Smooth muscle cell (in vitro differentiated cells): ENCODE measurements at regions not wholly inside any gene's neighbourhood (a gene's known extent, or its start where the extent isn't known, plus 50 kb on each side); places are given as distances from the start of the nearest gene placed in this dataset.
A peak's percentile ranks its signal among the peaks of the same experiment; 100 is the strongest.

Source experiments
- DNase-seq: peaks from one replicate; lab custom pipeline; 2025; ENCODE audit not compliant: unreplicated experiment; lab: John Stamatoyannopoulos, UW
- H2AFZ ChIP-seq: fragments of 200-600 bp; sonication (generic); 2 replicates; pipeline ENCODE4 v1.6.0; 2016; ENCODE audit warnings: antibody characterized with exemption, low read depth, mild to moderate bottlenecking
- H3F3A ChIP-seq: fragments of 200-600 bp; sonication (generic); 2 replicates; pipeline ENCODE4 v1.6.0; 2017; ENCODE audit warnings: antibody characterized with exemption, low read depth
- H3K27ac ChIP-seq: fragments of 200-600 bp; sonication (generic); 2 replicates; pipeline ENCODE4 v1.5.1; 2016; ENCODE audit warnings: low read depth, mild to moderate bottlenecking
- H3K27me3 ChIP-seq: fragments of 200-600 bp; sonication (generic); 2 replicates; pipeline ENCODE4 v1.6.1; 2016; ENCODE audit warnings: low read depth, mild to moderate bottlenecking
- H3K36me3 ChIP-seq: fragments of 200-600 bp; sonication (generic); 2 replicates; pipeline ENCODE4 v1.5.1; 2016; ENCODE audit warnings: low read depth
- H3K4me1 ChIP-seq: fragments of 200-600 bp; sonication (generic); 2 replicates; pipeline ENCODE4 v1.5.1; 2016; ENCODE audit warnings: low read depth
- H3K4me2 ChIP-seq: fragments of 200-600 bp; sonication (generic); 2 replicates; pipeline ENCODE4 v1.6.0; 2016; ENCODE audit warnings: mild to moderate bottlenecking
- H3K4me3 ChIP-seq: fragments of 200-600 bp; sonication (generic); 2 replicates; pipeline ENCODE4 v1.5.1; 2016; ENCODE audit warnings: mild to moderate bottlenecking
- H3K79me2 ChIP-seq: fragments of 200-600 bp; sonication (generic); 2 replicates; pipeline ENCODE4 v1.6.0; 2016; ENCODE audit warnings: low read depth, mild to moderate bottlenecking
- H3K9ac ChIP-seq: fragments of 200-600 bp; sonication (generic); 2 replicates; pipeline ENCODE4 v1.6.0; 2016; ENCODE audit warnings: low read depth
- H3K9me3 ChIP-seq: fragments of 200-600 bp; sonication (generic); replicated peaks from 2 replicates; pipeline ENCODE4 v1.5.1; 2016; ENCODE audit warnings: low read depth
- H4K20me1 ChIP-seq: fragments of 200-600 bp; sonication (generic); 2 replicates; pipeline ENCODE4 v1.6.0; 2016; ENCODE audit warnings: low read depth
- WGBS: methylation state at CpG from one replicate; pipeline ENCODE4 v1.1.7; 2016; ENCODE audit warnings: low lambda C conversion rate; 5-methylcytosine and 5-hydroxymethylcytosine counted together
- TF ChIP-seq, protein P1 (sequence below): fragments of 200-600 bp; sonication (generic); IDR thresholded peaks from 2 replicates; pipeline ENCODE4 v1.5.1; 2017; ENCODE audit warnings: borderline replicate concordance, mild to moderate bottlenecking, antibody characterized with exemption; ENCODE audit not compliant: insufficient read depth, poor library complexity, severe bottlenecking

DNA sequence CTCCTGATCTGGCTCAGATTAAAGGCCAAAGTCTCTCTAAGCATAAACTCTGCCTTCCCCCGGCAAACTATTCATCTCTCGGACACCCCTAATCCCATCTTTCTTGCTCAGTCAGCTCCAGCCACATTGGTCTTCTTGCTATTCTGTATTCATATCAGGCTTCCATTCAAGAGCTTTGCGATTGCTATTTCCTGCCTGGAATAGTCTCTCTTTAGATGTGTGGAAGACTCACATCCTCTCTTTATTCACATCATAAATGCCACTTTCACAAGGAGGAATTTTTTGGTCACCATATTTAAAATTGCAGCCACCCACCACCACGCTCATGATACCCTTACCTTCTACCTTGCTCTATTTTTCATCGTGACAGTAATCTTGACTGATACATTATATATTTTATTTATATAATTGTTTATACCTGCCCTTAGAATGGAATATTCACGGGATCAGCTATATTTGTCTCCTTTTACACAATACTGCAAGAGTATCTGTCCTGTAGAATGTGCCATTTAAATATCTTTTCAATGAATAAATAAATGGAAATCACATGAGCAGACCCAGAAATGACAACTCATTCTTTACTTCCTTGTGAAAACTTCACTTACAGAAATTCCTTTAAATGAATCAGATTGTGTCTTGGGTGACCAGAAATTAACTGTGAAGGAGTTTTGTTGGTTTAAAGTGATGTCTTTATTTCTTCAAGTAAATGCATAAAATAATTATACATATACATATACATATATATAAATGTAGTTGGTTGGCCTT is 780.6 kb upstream of the FLRT2 start:
- H3K27ac ChIP-seq: peak overlapping the region; percentile 38
- H3K4me3 ChIP-seq: no peak overlapping the region
- no peak overlapping the region for H2AFZ ChIP-seq
- H3K27me3 ChIP-seq: no peaks in the 10 kb centered on the region
- 56% methylated on average over 6 of the region's 6 CpGs for WGBS
- no peak overlapping the region for H3K9ac ChIP-seq
- peaks cover 3% of the 10 kb centered on the region for H3F3A ChIP-seq
- H3K4me1 ChIP-seq: peaks cover 14% of the 10 kb centered on the region
- peak overlapping the region; percentile 80 for H3K4me2 ChIP-seq
- TF ChIP-seq, protein P1, sequence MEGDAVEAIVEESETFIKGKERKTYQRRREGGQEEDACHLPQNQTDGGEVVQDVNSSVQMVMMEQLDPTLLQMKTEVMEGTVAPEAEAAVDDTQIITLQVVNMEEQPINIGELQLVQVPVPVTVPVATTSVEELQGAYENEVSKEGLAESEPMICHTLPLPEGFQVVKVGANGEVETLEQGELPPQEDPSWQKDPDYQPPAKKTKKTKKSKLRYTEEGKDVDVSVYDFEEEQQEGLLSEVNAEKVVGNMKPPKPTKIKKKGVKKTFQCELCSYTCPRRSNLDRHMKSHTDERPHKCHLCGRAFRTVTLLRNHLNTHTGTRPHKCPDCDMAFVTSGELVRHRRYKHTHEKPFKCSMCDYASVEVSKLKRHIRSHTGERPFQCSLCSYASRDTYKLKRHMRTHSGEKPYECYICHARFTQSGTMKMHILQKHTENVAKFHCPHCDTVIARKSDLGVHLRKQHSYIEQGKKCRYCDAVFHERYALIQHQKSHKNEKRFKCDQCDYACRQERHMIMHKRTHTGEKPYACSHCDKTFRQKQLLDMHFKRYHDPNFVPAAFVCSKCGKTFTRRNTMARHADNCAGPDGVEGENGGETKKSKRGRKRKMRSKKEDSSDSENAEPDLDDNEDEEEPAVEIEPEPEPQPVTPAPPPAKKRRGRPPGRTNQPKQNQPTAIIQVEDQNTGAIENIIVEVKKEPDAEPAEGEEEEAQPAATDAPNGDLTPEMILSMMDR: no peak
- H3K79me2 ChIP-seq: no peaks in the 10 kb centered on the region
- H4K20me1 ChIP-seq: no peaks in the 10 kb centered on the region
- H3K36me3 ChIP-seq: no peaks in the 10 kb centered on the region
- DNase-seq: no peak
- H3K9me3 ChIP-seq: no peaks in the 10 kb centered on the region

DNA sequence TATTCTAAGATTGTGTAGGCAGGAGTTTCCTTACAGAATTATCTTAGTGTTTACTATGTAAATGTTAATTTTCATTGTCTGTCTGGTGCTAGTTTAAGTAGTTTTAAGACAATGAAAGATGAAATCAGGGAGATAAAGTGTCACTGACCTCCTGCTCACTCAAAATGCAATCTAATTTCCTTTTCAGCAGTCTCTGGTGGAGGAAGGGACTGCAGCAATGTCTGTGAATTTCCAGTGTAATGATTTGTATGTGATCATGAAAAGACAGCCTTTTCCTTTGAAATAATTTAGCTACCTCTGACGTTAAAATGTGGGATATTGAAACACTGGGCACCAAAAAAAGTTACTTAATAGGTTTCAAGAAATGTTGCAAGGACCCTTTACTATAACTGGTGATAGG is 779.7 kb upstream of the FLRT2 start:
- peak overlapping the region; percentile 71 for H2AFZ ChIP-seq
- H3K27me3 ChIP-seq: no peaks in the 10 kb centered on the region
- H3K9ac ChIP-seq: no peak overlapping the region
- H3K4me1 ChIP-seq: peaks cover 14% of the 10 kb centered on the region
- H3F3A ChIP-seq: peaks cover 3% of the 10 kb centered on the region
- no peak for DNase-seq
- TF ChIP-seq, protein P1: no peak
- 21% methylated on average over 1 of the region's 1 CpG for WGBS
- H3K4me2 ChIP-seq: peak overlapping the region; percentile 80
- H3K4me3 ChIP-seq: peak overlapping the region; percentile 35
- no peaks in the 10 kb centered on the region for H3K79me2 ChIP-seq
- peak overlapping the region; percentile 84 for H3K27ac ChIP-seq
- H3K9me3 ChIP-seq: no peaks in the 10 kb centered on the region
- H3K36me3 ChIP-seq: no peaks in the 10 kb centered on the region
- H4K20me1 ChIP-seq: no peaks in the 10 kb centered on the region

DNA sequence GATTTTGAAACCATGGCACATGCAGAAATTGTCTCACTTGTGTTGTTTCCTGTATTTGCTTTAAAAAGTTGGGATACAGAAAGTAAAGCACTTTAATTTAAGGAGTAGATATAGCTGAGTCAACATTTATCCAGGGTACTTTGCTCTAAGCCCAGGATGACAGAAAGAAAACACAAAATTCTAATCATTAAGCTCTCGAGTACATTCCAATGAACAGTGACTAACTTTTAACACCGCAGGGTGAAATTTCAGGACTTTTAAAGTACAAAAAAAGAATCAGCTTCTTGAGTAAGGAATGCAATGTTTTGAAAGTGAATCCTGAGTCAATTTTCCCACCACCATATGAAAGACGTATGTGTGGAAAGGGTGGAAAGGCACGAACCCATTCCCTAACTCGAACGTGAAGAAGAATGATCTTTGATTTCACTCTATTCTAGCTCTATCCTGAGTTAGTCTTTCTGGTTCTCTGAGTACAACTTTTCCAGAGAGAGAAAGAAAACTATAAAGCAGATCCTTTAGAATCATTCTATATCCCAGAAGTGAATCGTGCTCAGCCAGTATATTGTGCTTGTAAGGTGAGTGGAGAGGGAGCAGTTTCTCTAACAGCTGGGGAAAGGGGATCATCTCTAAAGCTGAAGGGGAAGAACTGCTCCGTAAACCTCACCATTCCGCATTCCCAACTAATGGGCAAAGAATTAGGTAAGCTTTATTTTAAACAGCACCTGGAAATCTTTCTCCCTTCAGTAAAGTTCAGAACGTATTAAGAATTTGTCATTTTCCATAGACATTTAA is 779.0 kb upstream of the FLRT2 start:
- TF ChIP-seq, protein P1: no peak
- Histone ChIP-seq H3K9me3 (no peaks in the 10 kb centered on the region), H3K4me2 (peak overlapping the region; percentile 80), H3K4me1 (peaks cover 14% of the 10 kb centered on the region), H4K20me1 (no peaks in the 10 kb centered on the region), H3F3A (peaks cover 3% of the 10 kb centered on the region), H3K4me3 (peak overlapping the region; percentile 35), H3K27ac (peak overlapping the region; percentile 84), H3K79me2 (no peaks in the 10 kb centered on the region), H3K9ac (peak overlapping the region; percentile 53), H2AFZ (peak overlapping the region; percentile 71), H3K27me3 (no peaks in the 10 kb centered on the region), H3K36me3 (no peaks in the 10 kb centered on the region)
- WGBS: 15% methylated on average over 10 of the region's 10 CpGs
- no peak for DNase-seq
